ENCODE measurements at regions not wholly inside any gene's neighbourhood (a gene's known extent, or its start where the extent isn't known, plus 50 kb on each side); places are given as distances from the start of the nearest gene placed in this dataset.

DNA sequence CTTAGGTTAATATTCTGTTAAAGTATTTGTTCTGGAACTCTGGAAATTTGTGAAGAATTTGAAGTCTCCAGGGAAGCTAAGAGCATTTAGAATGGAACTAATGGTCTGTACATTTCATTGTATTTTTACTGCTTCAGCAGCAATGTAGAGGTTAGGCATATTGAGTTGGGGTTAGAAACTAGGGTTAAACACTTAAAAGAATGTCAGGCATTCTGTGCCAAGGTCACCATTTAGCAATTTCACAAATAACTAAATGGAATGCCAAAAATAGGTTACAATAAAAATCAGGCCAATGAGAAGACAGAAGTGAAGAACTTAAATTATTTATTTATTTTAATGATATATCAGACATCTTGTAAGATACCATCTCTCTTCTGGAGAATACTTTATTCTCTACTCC lies 210.8 kb downstream of the C12orf50 start:
- FAIRE-seq: no peak
- no peak for DNase-seq (ENCODE audit: insufficient read length, low spot score)
- TF ChIP-seq SPI1 (IDR thresholded peaks at IDR 0.05; ENCODE audit: low read depth, low read length): no peak
- TF ChIP-seq TAF1 (IDR thresholded peaks at IDR 0.05; ENCODE audit: low read depth, low read length): no peak
- TF ChIP-seq PAX5 (IDR thresholded peaks at IDR 0.05; ENCODE audit: insufficient read depth, low read length, severe bottlenecking): no peak
- TF ChIP-seq POLR2A (IDR thresholded peaks at IDR 0.05; ENCODE audit: low read depth, low read length): no peak
- no peak for TF ChIP-seq POLR2AphosphoS5 (IDR thresholded peaks at IDR 0.05; ENCODE audit: low read depth, low read length)
- TF ChIP-seq POU2F2 (IDR thresholded peaks at IDR 0.05; ENCODE audit: low read depth, low read length): no peak

- TF ChIP-seq POLR2A (IDR thresholded peaks at IDR 0.05; ENCODE audit: low read depth, low read length): no peak
- TF ChIP-seq POU2F2 (IDR thresholded peaks at IDR 0.05; ENCODE audit: low read depth, low read length): no peak
- no peak for TF ChIP-seq PAX5 (IDR thresholded peaks at IDR 0.05; ENCODE audit: insufficient read depth, low read length, severe bottlenecking)
- no peak for TF ChIP-seq TAF1 (IDR thresholded peaks at IDR 0.05; ENCODE audit: low read depth, low read length)
- no peak for TF ChIP-seq SPI1 (IDR thresholded peaks at IDR 0.05; ENCODE audit: low read depth, low read length)
- no peak for TF ChIP-seq POLR2AphosphoS5 (IDR thresholded peaks at IDR 0.05; ENCODE audit: low read depth, low read length)
- DNase-seq (ENCODE audit: insufficient read length, low spot score) (no peak), FAIRE-seq (no peak)
Measured at GRCh38 chr12:87815771-87816585, 213.2 kb downstream of the C12orf50 start.

- FAIRE-seq (no peak), DNase-seq (ENCODE audit: insufficient read length, low spot score) (no peak)
- TF ChIP-seq SPI1 (IDR thresholded peaks at IDR 0.05; ENCODE audit: low read depth, low read length) (no peak), PAX5 (IDR thresholded peaks at IDR 0.05; ENCODE audit: insufficient read depth, low read length, severe bottlenecking) (no peak), POLR2A (IDR thresholded peaks at IDR 0.05; ENCODE audit: low read depth, low read length) (no peak), POLR2AphosphoS5 (IDR thresholded peaks at IDR 0.05; ENCODE audit: low read depth, low read length) (no peak), POU2F2 (IDR thresholded peaks at IDR 0.05; ENCODE audit: low read depth, low read length) (no peak), TAF1 (IDR thresholded peaks at IDR 0.05; ENCODE audit: low read depth, low read length) (no peak)
Measured at GRCh38 chr12:87814625-87815024, 214.6 kb downstream of the C12orf50 start.

GRCh38 chr12:87813476-87814234 lies 215.5 kb downstream of the C12orf50 start:
- DNase-seq (ENCODE audit: insufficient read length, low spot score) (no peak), FAIRE-seq (no peak)
- no peak for TF ChIP-seq PAX5 (IDR thresholded peaks at IDR 0.05; ENCODE audit: insufficient read depth, low read length, severe bottlenecking)
- no peak for TF ChIP-seq TAF1 (IDR thresholded peaks at IDR 0.05; ENCODE audit: low read depth, low read length)
- TF ChIP-seq SPI1 (IDR thresholded peaks at IDR 0.05; ENCODE audit: low read depth, low read length): no peak
- TF ChIP-seq POLR2A (IDR thresholded peaks at IDR 0.05; ENCODE audit: low read depth, low read length): no peak
- no peak for TF ChIP-seq POU2F2 (IDR thresholded peaks at IDR 0.05; ENCODE audit: low read depth, low read length)
- TF ChIP-seq POLR2AphosphoS5 (IDR thresholded peaks at IDR 0.05; ENCODE audit: low read depth, low read length): no peak

DNA sequence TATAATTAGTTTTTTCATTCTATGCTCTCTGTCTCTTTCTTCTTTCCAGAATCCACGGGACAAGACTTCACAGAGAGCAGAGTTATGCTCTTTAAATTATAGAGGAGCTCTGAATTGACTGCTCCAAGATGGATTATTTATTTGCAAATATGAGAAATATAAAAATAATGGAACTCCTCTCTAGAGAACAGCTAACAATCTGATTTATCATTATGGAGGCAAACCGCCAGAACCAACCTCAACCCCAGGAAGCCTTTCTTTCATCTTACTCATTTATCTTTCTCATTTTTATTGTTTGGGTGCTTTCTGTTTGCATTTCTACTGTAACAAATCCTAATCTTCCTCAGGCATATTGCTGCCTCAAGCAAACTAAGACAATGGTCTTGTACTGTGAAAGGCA lies 216.5 kb downstream of the C12orf50 start:
- TF ChIP-seq POU2F2 (IDR thresholded peaks at IDR 0.05; ENCODE audit: low read depth, low read length) (no peak), TAF1 (IDR thresholded peaks at IDR 0.05; ENCODE audit: low read depth, low read length) (no peak), POLR2A (IDR thresholded peaks at IDR 0.05; ENCODE audit: low read depth, low read length) (no peak), POLR2AphosphoS5 (IDR thresholded peaks at IDR 0.05; ENCODE audit: low read depth, low read length) (no peak), SPI1 (IDR thresholded peaks at IDR 0.05; ENCODE audit: low read depth, low read length) (no peak), PAX5 (IDR thresholded peaks at IDR 0.05; ENCODE audit: insufficient read depth, low read length, severe bottlenecking) (no peak)
- DNase-seq (ENCODE audit: insufficient read length, low spot score) (no peak), FAIRE-seq (no peak)

- FAIRE-seq (no peak), DNase-seq (ENCODE audit: insufficient read length, low spot score) (no peak)
- no peak for TF ChIP-seq POLR2A (IDR thresholded peaks at IDR 0.05; ENCODE audit: low read depth, low read length)
- TF ChIP-seq POU2F2 (IDR thresholded peaks at IDR 0.05; ENCODE audit: low read depth, low read length): no peak
- TF ChIP-seq SPI1 (IDR thresholded peaks at IDR 0.05; ENCODE audit: low read depth, low read length): no peak
- no peak for TF ChIP-seq TAF1 (IDR thresholded peaks at IDR 0.05; ENCODE audit: low read depth, low read length)
- no peak for TF ChIP-seq POLR2AphosphoS5 (IDR thresholded peaks at IDR 0.05; ENCODE audit: low read depth, low read length)
- no peak for TF ChIP-seq PAX5 (IDR thresholded peaks at IDR 0.05; ENCODE audit: insufficient read depth, low read length, severe bottlenecking)
Measured at GRCh38 chr12:87812030-87812429, 217.2 kb downstream of the C12orf50 start.

- no peak for DNase-seq (ENCODE audit: insufficient read length, low spot score)
- TF ChIP-seq POU2F2 (IDR thresholded peaks at IDR 0.05; ENCODE audit: low read depth, low read length): no peak
- no peak for TF ChIP-seq POLR2AphosphoS5 (IDR thresholded peaks at IDR 0.05; ENCODE audit: low read depth, low read length)
- no peak for TF ChIP-seq POLR2A (IDR thresholded peaks at IDR 0.05; ENCODE audit: low read depth, low read length)
- FAIRE-seq: no peak
Measured at GRCh38 chr12:87809916-87810315, 219.3 kb downstream of the C12orf50 start.

GRCh38 chr12:87807086-87807485 lies 222.1 kb downstream of the C12orf50 start:
- DNase-seq (ENCODE audit: insufficient read length, low spot score): no peak
- TF ChIP-seq PAX5 (IDR thresholded peaks at IDR 0.05; ENCODE audit: insufficient read depth, low read length, severe bottlenecking) (no peak), POLR2AphosphoS5 (IDR thresholded peaks at IDR 0.05; ENCODE audit: low read depth, low read length) (no peak), POLR2A (IDR thresholded peaks at IDR 0.05; ENCODE audit: low read depth, low read length) (no peak), SPI1 (IDR thresholded peaks at IDR 0.05; ENCODE audit: low read depth, low read length) (no peak), POU2F2 (IDR thresholded peaks at IDR 0.05; ENCODE audit: low read depth, low read length) (no peak), TAF1 (IDR thresholded peaks at IDR 0.05; ENCODE audit: low read depth, low read length) (no peak)
- no peak for FAIRE-seq

- FAIRE-seq: no peak
- TF ChIP-seq PAX5 (IDR thresholded peaks at IDR 0.05; ENCODE audit: insufficient read depth, low read length, severe bottlenecking) (no peak), POU2F2 (IDR thresholded peaks at IDR 0.05; ENCODE audit: low read depth, low read length) (no peak), SPI1 (IDR thresholded peaks at IDR 0.05; ENCODE audit: low read depth, low read length) (no peak)
- DNase-seq (ENCODE audit: insufficient read length, low spot score): no peak
Measured at GRCh38 chr12:87806310-87806709, 222.9 kb downstream of the C12orf50 start.

All from GM12891 (cell line).